A549 (cell line): ENCODE measurements at regions not wholly inside any gene's neighbourhood (a gene's known extent, or its start where the extent isn't known, plus 50 kb on each side); places are given as distances from the start of the nearest gene placed in this dataset.

Source experiments
- CHD4 ChIP-seq: fragments of 200-600 bp; sonication (generic); IDR thresholded peaks from 2 replicates; pipeline ENCODE4 v1.6.1; 2016; ENCODE audit warnings: antibody characterized with exemption, mild to moderate bottlenecking, borderline replicate concordance
- HDAC2 ChIP-seq: fragments of 200-600 bp; sonication (generic); IDR thresholded peaks from 2 replicates; pipeline ENCODE4 v1.6.1; 2016
- RFX5 ChIP-seq: fragments of 450-650 bp; IDR thresholded peaks from 2 replicates; pipeline ENCODE4 v1.7.1; 2014; ENCODE audit warnings: antibody characterized with exemption, mild to moderate bottlenecking, moderate library complexity
- SMC3 ChIP-seq: fragments of >200 bp; sonication (Bioruptor Twin); formaldehyde crosslinking; IDR thresholded peaks from 3 replicates; pipeline ENCODE4 v1.6.1; 2018; ENCODE audit warnings: inconsistent platforms
- TP53 ChIP-seq: fragments of 250-450 bp; sonication (Bioruptor Pico); IDR thresholded peaks from 2 replicates; pipeline ENCODE4 v1.5.0; 2021; ENCODE audit warnings: mild to moderate bottlenecking, moderate library complexity
- TF ChIP-seq, protein P1 (sequence below): fragments of >200 bp; sonication (Bioruptor Twin); formaldehyde crosslinking; IDR thresholded peaks from 3 replicates; pipeline ENCODE4 v1.5.1; 2016
- TF ChIP-seq, protein P2 (sequence below): fragments of 200-600 bp; sonication (generic); IDR thresholded peaks from 2 replicates; pipeline ENCODE4 v1.6.1; 2016; ENCODE audit warnings: antibody characterized with exemption, mild to moderate bottlenecking, moderate library complexity
- TF ChIP-seq, protein P3 (sequence below): IDR thresholded peaks from 2 replicates; pipeline ENCODE4 v1.6.1; 2012

DNA sequence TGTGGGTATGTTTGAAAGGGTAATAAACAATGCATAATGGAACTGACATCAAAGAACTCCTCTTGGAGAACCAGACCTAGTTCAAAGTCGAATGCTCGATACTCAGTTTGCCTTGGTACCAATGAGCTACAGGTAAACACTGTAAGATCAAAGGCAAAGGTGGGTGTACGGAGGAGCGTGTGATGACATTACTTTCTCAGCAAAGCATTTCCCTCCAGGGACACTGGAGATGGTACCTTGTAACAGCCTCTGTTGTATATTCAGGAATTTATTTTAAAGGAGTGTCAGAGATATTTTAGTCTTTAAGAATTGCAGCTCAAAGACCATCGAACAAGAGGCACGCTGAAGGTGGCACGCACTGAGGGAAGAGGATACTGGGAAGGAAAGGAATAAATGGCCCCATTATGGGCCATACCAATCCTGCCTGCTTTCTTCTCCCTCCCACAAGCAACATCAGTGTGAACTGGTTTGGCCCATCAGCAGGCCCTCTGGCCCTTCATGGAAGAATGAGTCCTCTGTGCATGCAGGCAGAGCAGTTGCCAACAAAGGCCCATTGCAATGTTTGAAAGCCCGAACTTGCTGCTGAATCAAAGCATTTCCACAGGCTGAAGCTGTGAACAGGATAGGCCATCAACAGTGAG lies 410.2 kb downstream of the ACTL7B start:
- TF ChIP-seq, protein P1, sequence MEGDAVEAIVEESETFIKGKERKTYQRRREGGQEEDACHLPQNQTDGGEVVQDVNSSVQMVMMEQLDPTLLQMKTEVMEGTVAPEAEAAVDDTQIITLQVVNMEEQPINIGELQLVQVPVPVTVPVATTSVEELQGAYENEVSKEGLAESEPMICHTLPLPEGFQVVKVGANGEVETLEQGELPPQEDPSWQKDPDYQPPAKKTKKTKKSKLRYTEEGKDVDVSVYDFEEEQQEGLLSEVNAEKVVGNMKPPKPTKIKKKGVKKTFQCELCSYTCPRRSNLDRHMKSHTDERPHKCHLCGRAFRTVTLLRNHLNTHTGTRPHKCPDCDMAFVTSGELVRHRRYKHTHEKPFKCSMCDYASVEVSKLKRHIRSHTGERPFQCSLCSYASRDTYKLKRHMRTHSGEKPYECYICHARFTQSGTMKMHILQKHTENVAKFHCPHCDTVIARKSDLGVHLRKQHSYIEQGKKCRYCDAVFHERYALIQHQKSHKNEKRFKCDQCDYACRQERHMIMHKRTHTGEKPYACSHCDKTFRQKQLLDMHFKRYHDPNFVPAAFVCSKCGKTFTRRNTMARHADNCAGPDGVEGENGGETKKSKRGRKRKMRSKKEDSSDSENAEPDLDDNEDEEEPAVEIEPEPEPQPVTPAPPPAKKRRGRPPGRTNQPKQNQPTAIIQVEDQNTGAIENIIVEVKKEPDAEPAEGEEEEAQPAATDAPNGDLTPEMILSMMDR: no peak
- no peak for TF ChIP-seq RFX5
- TF ChIP-seq CHD4: no peak
- TF ChIP-seq, protein P2, sequence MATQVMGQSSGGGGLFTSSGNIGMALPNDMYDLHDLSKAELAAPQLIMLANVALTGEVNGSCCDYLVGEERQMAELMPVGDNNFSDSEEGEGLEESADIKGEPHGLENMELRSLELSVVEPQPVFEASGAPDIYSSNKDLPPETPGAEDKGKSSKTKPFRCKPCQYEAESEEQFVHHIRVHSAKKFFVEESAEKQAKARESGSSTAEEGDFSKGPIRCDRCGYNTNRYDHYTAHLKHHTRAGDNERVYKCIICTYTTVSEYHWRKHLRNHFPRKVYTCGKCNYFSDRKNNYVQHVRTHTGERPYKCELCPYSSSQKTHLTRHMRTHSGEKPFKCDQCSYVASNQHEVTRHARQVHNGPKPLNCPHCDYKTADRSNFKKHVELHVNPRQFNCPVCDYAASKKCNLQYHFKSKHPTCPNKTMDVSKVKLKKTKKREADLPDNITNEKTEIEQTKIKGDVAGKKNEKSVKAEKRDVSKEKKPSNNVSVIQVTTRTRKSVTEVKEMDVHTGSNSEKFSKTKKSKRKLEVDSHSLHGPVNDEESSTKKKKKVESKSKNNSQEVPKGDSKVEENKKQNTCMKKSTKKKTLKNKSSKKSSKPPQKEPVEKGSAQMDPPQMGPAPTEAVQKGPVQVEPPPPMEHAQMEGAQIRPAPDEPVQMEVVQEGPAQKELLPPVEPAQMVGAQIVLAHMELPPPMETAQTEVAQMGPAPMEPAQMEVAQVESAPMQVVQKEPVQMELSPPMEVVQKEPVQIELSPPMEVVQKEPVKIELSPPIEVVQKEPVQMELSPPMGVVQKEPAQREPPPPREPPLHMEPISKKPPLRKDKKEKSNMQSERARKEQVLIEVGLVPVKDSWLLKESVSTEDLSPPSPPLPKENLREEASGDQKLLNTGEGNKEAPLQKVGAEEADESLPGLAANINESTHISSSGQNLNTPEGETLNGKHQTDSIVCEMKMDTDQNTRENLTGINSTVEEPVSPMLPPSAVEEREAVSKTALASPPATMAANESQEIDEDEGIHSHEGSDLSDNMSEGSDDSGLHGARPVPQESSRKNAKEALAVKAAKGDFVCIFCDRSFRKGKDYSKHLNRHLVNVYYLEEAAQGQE: no peak
- no peak for TF ChIP-seq TP53
- TF ChIP-seq, protein P3, sequence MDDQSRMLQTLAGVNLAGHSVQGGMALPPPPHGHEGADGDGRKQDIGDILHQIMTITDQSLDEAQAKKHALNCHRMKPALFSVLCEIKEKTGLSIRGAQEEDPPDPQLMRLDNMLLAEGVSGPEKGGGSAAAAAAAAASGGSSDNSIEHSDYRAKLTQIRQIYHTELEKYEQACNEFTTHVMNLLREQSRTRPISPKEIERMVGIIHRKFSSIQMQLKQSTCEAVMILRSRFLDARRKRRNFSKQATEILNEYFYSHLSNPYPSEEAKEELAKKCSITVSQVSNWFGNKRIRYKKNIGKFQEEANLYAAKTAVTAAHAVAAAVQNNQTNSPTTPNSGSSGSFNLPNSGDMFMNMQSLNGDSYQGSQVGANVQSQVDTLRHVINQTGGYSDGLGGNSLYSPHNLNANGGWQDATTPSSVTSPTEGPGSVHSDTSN: no peak
- TF ChIP-seq HDAC2: no peak
- no peak for TF ChIP-seq SMC3
